ENCODE measurements at regions not wholly inside any gene's neighbourhood (a gene's known extent, or its start where the extent isn't known, plus 50 kb on each side); places are given as distances from the start of the nearest gene placed in this dataset.

GRCh38 chr6:169906688-169907418 lies 155.4 kb downstream of the ERMARD start:
- no peak for DNase-seq
- in situ Hi-C loops (cut with MboI; ENCODE audit: low pct_unique_long_range_greater_than_20kb, low sequenced_read_pairs), result no loop called here

GRCh38 chr6:169906004-169906687 lies 154.7 kb downstream of the ERMARD start:
- DNase-seq, result no peak
- in situ Hi-C loops (cut with MboI; ENCODE audit: low pct_unique_long_range_greater_than_20kb, low sequenced_read_pairs), result no loop called here

DNA sequence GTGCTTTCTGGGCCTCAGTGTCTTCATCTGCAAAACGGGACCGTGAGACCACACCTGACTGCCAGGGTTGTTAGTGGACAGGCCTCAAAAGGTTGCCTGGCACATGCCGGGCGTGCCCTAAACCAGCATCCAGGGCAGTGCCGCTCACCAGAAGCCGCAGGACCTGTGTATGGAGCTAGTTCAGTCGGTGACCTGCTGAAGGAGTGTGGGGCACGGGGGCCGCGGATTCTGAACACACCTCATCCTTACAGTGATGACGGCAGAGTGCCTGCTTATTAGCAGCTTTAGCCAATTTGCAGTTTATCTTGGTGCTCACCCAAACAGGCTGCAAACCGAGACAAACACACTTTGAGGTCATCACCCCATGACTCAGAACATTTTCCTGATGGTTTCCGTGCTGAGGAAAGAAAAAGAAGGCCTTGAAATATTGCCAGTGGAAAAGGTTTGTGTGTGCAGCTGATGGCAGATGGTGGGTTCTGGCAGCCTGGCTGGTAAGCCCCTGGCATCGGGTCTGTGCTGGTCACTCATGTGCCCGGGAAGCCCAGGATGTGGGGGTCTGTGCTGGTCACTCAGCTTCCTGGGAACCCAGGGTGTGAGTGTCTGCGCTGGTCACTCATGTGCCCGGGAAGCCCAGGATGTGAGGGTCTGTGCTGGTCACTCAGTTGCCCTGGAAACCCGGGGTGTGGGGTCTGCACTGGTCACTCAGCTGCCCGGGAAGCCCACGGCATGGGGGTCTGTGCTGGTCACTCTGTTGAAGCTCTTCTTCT lies 153.8 kb downstream of the ERMARD start:
- DNase-seq, result no peak
- in situ Hi-C loops (cut with MboI; ENCODE audit: low pct_unique_long_range_greater_than_20kb, low sequenced_read_pairs), result no loop called here

DNA sequence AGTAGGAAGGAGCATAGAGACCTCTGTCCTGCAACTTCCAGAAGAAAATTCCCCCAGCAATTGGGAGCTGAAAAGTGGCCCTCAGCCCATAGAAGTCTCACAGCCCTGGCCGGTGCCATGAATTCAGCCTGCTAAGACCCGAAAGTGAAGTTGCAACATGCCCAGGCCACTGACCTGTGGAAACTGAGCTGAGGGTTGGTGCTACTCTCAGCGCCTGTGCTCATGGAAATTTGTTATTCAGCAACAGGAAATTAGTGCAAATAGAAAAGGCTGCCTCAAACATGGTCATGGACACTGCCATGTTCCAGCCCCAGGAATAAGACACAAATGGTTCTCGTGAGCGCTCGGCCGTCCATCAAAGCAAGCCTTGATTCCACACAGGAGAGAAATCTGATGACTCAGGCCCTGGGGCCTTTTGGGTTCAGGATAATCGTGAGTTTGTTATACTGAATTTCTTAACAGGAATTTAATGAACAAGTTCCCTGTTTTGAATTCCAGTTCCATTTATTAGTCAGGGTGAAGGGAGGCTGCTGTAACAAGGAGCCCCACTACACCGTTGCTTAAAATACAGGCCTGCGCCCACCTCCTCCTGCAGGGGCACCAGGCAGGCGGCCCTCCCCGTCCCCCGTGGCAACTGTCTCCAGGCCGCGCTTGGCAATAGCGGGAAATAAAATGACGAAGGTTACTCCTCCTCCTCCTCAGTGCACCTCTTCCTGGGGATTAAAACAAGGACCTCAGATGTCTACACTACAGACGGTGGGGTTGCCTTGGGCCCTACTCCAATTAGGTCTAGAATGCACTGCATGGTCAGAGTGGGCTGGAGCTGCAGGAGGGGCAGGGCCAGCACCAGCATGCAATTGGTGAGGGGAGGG lies 152.9 kb downstream of the ERMARD start:
- in situ Hi-C loops (cut with MboI; ENCODE audit: low pct_unique_long_range_greater_than_20kb, low sequenced_read_pairs), result no loop called here
- DNase-seq, result no peak

DNA sequence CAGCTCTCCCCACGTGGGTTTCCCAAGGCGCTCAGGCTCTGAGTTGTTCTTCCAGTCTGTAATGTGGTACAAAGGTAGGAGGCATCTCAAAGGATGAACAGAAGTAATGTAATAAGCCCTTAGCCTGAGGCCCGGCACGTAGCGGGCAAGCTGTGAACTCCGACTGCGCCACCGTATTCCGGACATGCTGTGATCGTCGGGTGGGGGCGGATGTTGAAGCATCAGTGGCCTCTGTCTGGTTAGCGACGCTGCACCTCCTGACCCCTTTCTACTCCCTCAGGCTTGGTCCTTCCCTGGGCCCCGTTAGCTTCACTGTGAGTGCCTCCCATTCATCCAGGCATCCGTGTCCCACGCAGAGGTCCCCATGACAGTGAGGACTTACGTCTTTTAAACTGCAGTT lies 151.7 kb downstream of the ERMARD start:
- in situ Hi-C loops (cut with MboI; ENCODE audit: low pct_unique_long_range_greater_than_20kb, low sequenced_read_pairs), result no loop called here
- DNase-seq, result no peak

DNA sequence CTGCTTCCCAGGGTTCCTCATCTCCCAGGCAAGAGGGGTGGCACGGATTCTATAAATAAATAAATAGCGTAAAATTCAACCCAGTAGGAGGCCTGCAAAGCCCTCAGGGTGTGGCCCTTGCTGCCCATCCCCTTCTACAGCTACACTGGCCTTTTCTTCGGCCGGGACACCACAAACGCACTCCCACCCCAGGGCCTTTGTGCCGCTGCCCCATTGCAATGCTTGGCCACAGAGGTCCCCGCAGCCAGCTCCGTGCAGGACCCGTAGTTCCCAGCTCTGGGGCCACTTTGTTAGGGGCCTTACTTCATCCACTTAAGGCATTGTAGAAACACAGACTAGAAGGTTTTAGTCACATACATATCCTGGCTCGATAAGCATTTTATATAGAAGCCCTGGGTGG lies 151.2 kb downstream of the ERMARD start:
- DNase-seq, result no peak
- in situ Hi-C loops (cut with MboI; ENCODE audit: low pct_unique_long_range_greater_than_20kb, low sequenced_read_pairs), result no loop called here

- in situ Hi-C loops (cut with MboI; ENCODE audit: low pct_unique_long_range_greater_than_20kb, low sequenced_read_pairs), result no loop called here
- DNase-seq, result no peak
These were observed 150.6 kb downstream of the ERMARD start for GRCh38 chr6:169902070-169902469.

DNA sequence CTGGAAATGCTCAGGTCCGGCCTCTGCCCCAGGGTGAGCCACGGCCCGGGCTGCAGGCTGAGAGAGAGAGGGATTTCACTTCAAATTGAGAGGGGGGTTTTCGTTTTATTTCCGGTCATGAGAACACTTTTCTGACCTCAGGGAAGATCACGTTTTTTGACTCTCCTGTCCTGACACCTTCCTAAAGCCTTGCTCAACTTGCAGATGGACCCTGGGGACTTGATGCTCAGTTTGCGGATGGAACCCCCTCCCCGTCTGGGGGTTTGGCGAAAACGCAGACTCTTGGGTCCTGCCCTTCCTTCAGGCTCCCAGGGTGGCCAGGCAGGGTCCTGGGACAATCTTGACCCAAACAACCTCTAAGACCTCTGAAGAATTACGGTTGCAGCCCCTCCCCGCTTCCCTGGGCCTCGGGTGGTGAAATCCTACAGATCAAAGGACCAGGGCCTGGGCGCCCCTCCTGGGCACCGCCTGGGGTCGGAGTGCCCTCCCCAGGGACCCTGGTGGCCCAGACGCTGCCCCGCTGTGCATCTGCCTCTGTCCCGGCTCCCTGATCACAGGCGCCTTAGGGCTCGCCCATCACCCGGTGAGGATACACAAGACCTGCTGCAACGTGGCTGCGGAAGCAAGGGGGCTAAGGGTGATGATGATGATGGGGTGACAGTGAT lies 148.2 kb downstream of the ERMARD start:
- in situ Hi-C loops (cut with MboI; ENCODE audit: low pct_unique_long_range_greater_than_20kb, low sequenced_read_pairs), result no loop called here
- DNase-seq, result no peak

DNA sequence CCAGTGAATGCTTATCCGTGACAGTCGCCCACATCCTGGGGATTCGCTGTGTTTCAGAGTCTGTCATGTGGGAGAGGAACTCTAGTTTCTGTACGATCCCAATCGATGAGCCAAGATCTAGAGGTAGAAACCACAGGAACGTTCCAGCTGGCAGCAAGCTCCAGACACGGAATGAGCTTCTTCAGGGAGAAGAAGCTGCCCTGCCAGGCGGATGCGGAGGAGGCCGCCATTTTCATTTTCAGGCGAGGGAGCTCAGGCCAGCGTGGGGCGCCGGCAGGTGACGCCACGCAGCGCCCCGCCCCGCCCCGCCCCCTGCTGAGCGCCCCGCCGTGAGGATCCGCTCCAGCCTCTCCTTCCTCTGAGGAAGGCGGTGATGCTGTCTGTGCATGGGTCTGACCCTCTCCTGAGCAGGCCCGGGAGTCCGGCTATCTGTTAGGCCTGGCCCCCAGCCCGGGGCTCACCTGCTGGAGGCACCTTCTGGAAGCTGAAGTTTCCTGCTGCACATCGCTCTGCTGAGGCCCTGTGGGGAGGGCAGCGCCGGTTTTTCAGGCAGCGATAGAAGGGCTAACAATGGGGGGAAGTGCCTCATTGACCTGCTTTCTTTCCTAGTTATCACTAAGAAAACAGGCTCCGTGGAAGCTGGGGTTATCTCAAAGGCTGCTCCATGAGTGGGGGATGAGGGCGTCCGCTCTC lies 147.5 kb downstream of the ERMARD start:
- in situ Hi-C loops (cut with MboI; ENCODE audit: low pct_unique_long_range_greater_than_20kb, low sequenced_read_pairs), result no loop called here
- DNase-seq, result no peak

- no peak for DNase-seq
- in situ Hi-C loops (cut with MboI; ENCODE audit: low pct_unique_long_range_greater_than_20kb, low sequenced_read_pairs), result no loop called here
These were observed 146.4 kb downstream of the ERMARD start for GRCh38 chr6:169897601-169898358.

- in situ Hi-C loops (cut with MboI; ENCODE audit: low pct_unique_long_range_greater_than_20kb, low sequenced_read_pairs), result no loop called here
- no peak for DNase-seq
These were observed 145.5 kb downstream of the ERMARD start for GRCh38 chr6:169896826-169897456.

DNA sequence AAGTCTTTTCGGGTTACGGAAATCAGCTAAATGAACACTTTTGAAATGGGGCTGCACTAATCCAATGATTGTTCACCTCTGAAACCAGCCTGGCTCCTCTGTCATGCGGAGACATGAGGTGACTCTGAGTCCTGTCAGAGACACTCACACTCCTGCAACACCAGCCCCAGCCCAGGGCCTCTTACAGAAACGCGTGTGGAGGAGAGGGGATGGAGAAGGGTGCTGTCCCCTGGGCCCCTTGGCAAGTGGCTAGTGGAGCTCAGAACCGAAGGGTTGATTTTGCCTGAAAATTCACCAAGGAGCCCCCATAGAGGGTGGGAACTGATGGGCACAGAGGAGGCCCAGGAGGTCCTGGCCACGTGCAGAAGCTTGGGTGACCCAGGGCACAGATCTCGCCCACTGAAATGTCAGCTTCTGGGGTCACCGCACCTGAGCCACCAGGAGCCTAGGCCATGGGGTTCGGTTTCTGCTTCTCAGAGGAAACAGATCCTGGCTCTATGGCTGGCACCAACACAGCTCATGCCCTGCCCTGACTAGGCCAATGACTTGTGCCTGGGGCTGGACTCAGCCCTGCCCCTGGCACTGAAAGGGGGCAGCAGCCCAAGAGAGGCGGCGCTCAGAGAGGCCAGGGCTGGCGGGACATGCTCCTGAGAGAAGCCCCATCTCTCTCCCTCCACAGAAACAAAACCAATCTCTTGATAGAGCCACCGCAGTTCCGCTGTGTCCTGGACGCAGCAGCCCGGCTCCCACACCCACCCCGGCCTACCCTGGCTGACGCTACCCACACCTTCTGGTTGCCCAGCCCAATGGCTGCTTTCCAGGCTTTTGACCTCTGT lies 144.7 kb downstream of the ERMARD start:
- DNase-seq, result no peak
- in situ Hi-C loops (cut with MboI; ENCODE audit: low pct_unique_long_range_greater_than_20kb, low sequenced_read_pairs), result no loop called here

DNA sequence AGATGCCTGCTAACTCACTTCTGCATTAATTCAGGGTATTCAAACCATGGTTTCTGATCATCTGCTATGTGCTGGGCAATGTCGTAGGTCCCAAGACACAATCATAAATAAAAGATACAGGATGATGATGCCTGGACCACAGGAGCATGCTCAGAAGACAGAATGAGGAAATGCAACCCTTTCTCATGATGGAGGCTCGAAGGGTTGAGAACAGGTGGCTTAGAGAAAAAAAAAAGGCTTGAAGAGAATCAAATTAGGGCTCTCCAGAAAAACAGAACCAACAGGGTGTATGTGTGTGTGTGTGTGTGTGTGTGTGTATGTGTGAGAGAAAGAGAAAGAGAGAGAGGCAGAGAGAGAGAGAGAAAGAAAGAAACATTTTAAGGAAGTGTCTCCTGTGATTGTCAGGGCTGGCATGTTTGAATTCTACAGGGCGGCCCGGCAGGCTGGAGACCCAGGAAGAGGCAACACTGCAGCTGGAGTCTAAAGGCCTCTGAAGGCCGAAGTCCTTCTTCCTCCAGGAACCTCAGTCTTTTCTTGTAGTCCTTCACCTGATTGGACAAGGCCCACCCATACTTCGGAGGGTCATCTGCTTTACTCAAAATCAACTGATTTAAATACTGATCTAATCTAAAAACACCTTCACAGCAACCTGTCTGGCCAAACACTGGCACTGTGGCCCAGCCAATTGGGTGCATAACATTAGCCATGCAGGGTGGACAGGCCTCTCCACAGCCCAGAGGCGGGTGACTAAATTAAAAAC lies 143.8 kb downstream of the ERMARD start:
- in situ Hi-C loops (cut with MboI; ENCODE audit: low pct_unique_long_range_greater_than_20kb, low sequenced_read_pairs), result no loop called here
- no peak for DNase-seq

DNA sequence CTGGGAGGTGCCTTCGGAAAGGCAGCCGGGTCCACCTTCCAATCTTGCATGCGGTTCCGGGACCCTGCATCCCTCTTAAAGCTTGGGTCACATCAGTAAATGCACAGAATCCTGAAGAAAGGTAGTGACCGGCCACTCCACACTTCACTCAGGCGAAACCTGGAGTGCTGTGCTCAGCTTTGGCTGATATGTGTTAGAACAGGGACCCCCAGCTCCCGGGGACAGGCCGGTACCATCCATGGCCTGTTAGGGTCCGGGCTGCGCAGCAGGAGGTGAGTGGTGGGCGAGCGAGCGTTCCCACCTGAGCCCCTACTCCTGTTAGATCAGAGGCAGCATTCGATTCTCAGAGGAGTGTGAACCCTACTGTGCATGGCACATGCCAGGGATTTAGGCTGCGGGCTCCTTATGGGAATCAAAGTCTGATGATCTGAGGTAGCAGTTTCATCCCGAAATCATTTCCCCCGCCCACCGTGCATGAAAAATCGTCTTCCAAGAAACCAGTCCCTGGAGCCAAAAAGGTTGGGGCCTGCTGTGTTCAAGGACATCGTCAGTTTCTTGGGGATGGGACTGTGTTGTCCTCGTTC lies 143.0 kb downstream of the ERMARD start:
- no peak for DNase-seq
- in situ Hi-C loops (cut with MboI; ENCODE audit: low pct_unique_long_range_greater_than_20kb, low sequenced_read_pairs), result no loop called here

DNA sequence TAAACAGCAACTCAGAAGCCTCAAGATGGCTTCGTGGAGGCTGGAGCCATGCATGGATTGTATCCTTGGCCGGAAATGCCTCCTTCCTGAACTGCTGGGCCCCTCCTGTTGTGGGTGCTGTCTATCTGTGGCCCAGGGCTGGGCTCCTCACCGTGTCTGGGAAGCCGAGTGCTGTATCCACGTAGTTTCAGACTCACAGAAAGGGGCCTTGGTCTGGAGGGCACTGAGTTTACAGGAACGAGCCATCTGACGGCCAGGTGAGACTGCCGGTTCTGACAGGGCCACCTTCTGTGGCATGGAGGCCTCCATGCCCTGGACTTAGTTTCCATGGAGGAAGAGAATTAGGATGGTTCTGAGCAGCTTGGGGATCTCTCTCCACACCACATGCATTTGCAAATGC lies 142.2 kb downstream of the ERMARD start:
- DNase-seq, result no peak
- in situ Hi-C loops (cut with MboI; ENCODE audit: low pct_unique_long_range_greater_than_20kb, low sequenced_read_pairs), result no loop called here
